MCF 10A (cell line): ENCODE measurements at regions not wholly inside any gene's neighbourhood (a gene's known extent, or its start where the extent isn't known, plus 50 kb on each side); places are given as distances from the start of the nearest gene placed in this dataset.

Source experiments
- BruUV-seq: library from RNA; stranded (reverse); fragments of 400-500 nt; replicated peaks from 2 replicates; lab custom pipeline; 2021; lab: Mats Ljungman, UMichigan
- CTCF ChIA-PET: fragments of 300-600 bp; sonication (Branson Sonifier 250); formaldehyde crosslinking; extraction: SDS; loops from one replicate; lab custom pipeline; 2021; ENCODE audit warnings: antibody characterized with exemption, inconsistent platforms; lab: Yijun Ruan, JAX
- POLR2A ChIA-PET: fragments of 300-600, 350-650 bp; sonication (Branson Sonifier 250); formaldehyde crosslinking; extraction: SDS; loops from one replicate; lab custom pipeline; 2020; ENCODE audit warnings: antibody characterized with exemption, inconsistent platforms; lab: Yijun Ruan, JAX
- DNase-seq: peaks from one replicate; pipeline ENCODE4 v3.0.0-alpha.2; 2018; ENCODE audit not compliant: unreplicated experiment
- H3K27ac Mint-ChIP-seq: one replicate; pipeline ENCODE4 v1.8.0; 2022; ENCODE audit warnings: mild to moderate bottlenecking, low read depth, mixed read lengths; ENCODE audit not compliant: unreplicated experiment
- H3K27me3 Mint-ChIP-seq: one replicate; pipeline ENCODE4 v1.8.0; 2022; ENCODE audit warnings: mixed read lengths; ENCODE audit not compliant: insufficient read depth, unreplicated experiment
- H3K36me3 Mint-ChIP-seq: one replicate; pipeline ENCODE4 v1.8.0; 2022; ENCODE audit warnings: mild to moderate bottlenecking, moderate library complexity, mixed read lengths; ENCODE audit not compliant: insufficient read depth, unreplicated experiment
- H3K4me1 Mint-ChIP-seq: one replicate; pipeline ENCODE4 v1.8.0; 2022; ENCODE audit warnings: mixed read lengths; ENCODE audit not compliant: insufficient read depth, unreplicated experiment
- H3K4me3 Mint-ChIP-seq: one replicate; pipeline ENCODE4 v1.8.0; 2022; ENCODE audit warnings: mild to moderate bottlenecking, moderate library complexity, mixed read lengths; ENCODE audit not compliant: unreplicated experiment
- H3K9me3 Mint-ChIP-seq: one replicate; pipeline ENCODE4 v1.8.0; 2022; ENCODE audit warnings: mixed read lengths; ENCODE audit not compliant: unreplicated experiment
- CTCF ChIP-seq: fragments of 200-600 bp; IDR thresholded peaks from one replicate; pipeline ENCODE4 v1.8.0; 2022; ENCODE audit warnings: antibody characterized with exemption, mild to moderate bottlenecking; ENCODE audit not compliant: unreplicated experiment
- intact Hi-C: fragments of 100-400 bp; cut with micrococcal nuclease; formaldehyde crosslinking; loops from 2 replicates; pipeline ENCODE4 v1.14.1; 2022

GRCh38 chr3:81947359-81947758, 185.9 kb upstream of the GBE1 start:
- POLR2A ChIA-PET: interaction anchor here (1.1 kb wide), 1 partner anchor 13 kb away, joined by 5 read pairs; no protein-coding TSS in a partner anchor
- BruUV-seq: no TSS peak
- peak; percentile 3 for DNase-seq
- Mint-ChIP-seq H3K27ac (no peak overlapping the region), H3K27me3 (no peaks in the 10 kb centered on the region), H3K36me3 (no peaks in the 10 kb centered on the region), H3K4me3 (no peak overlapping the region), H3K9me3 (peaks cover 10% of the 10 kb centered on the region), H3K4me1 (no peaks in the 10 kb centered on the region)
- CTCF ChIA-PET: no interaction called here
- TF ChIP-seq CTCF: no peak
- intact Hi-C loops: no loop called here

- BruUV-seq: no TSS peak
- H3K9me3 Mint-ChIP-seq: peaks cover under 1% of the 10 kb centered on the region
- no peak overlapping the region for H3K27ac Mint-ChIP-seq
- no peaks in the 10 kb centered on the region for H3K4me1 Mint-ChIP-seq
- CTCF ChIA-PET: no interaction called here
- TF ChIP-seq CTCF: no peak
- H3K27me3 Mint-ChIP-seq: no peaks in the 10 kb centered on the region
- intact Hi-C loops: no loop called here
- POLR2A ChIA-PET: no interaction called here
- DNase-seq: no peak
- H3K36me3 Mint-ChIP-seq: no peaks in the 10 kb centered on the region
- H3K4me3 Mint-ChIP-seq: no peak overlapping the region
Observed at GRCh38 chr3:81938681-81939080, 177.2 kb upstream of the GBE1 start.

- ChIA-PET POLR2A (interaction anchor here (0.6 kb wide), 1 partner anchor 84 kb away, joined by 3 read pairs; no protein-coding TSS in a partner anchor), CTCF (interaction anchor here (0.6 to 1.9 kb wide), 3 partner anchors 10 to 197 kb away, joined by 3 to 7 read pairs (median 3); no protein-coding TSS in a partner anchor)
- Mint-ChIP-seq H3K4me1 (no peaks in the 10 kb centered on the region), H3K36me3 (no peaks in the 10 kb centered on the region), H3K27me3 (no peaks in the 10 kb centered on the region), H3K9me3 (no peaks in the 10 kb centered on the region), H3K27ac (no peak overlapping the region), H3K4me3 (no peak overlapping the region)
- no peak for DNase-seq
- no peak for TF ChIP-seq CTCF
- no TSS peak for BruUV-seq
- intact Hi-C loops: no loop called here
Observed at GRCh38 chr3:81936817-81937216, 175.4 kb upstream of the GBE1 start.

- Mint-ChIP-seq H3K4me1 (no peaks in the 10 kb centered on the region), H3K9me3 (no peaks in the 10 kb centered on the region), H3K27me3 (no peaks in the 10 kb centered on the region), H3K36me3 (no peaks in the 10 kb centered on the region), H3K27ac (no peak overlapping the region), H3K4me3 (no peak overlapping the region)
- POLR2A ChIA-PET: no interaction called here
- no peak for DNase-seq
- CTCF ChIA-PET: no interaction called here
- intact Hi-C loops: no loop called here
- TF ChIP-seq CTCF: no peak
- BruUV-seq: no TSS peak
Observed at GRCh38 chr3:81932681-81933080, 171.2 kb upstream of the GBE1 start.
